ENCODE measurements at regions not wholly inside any gene's neighbourhood (a gene's known extent, or its start where the extent isn't known, plus 50 kb on each side); places are given as distances from the start of the nearest gene placed in this dataset.

DNA sequence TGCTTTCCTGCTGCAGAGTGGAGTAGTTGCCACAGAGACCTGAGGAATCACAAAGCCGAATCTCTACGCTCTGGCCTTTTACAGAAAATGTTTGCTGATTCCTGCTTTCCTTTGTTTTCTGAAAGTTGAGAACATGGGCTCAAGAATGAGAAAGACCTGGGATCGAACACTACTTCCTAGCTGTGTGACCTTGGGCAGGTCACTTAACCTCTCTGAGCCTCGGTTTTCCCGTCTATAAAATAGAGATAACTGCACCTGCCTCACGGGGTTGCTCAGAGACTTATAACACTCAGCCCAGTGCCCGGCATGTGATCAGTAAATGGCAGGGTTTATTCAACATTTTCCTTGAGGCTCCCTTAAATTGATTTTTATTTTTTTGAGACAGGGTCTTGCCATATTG, 70.9 kb upstream of the ALX4 start:
- no peak overlapping the region for H3K4me3 ChIP-seq (replicated peaks in 1 of 2; ENCODE audit: low read depth in 1 of 2, low read length in 2 of 2)
- H2AFZ ChIP-seq (ENCODE audit: low read depth, low read length, poor library complexity, severe bottlenecking) = no peak overlapping the region
- no peaks in the 10 kb centered on the region for H4K20me1 ChIP-seq (ENCODE audit: insufficient read depth)
- no peak for TF ChIP-seq YY1 (IDR thresholded peaks at IDR 0.05; ENCODE audit: extremely low read depth, insufficient replicate concordance, low read depth, low read length)
- TF ChIP-seq POLR2AphosphoS5 (IDR thresholded peaks at IDR 0.05; ENCODE audit: low read depth, low read length) = no peak
- no peak for TF ChIP-seq TCF7L2 (IDR thresholded peaks at IDR 0.05; ENCODE audit: borderline replicate concordance, extremely low read depth, insufficient read depth, insufficient read length)
- TF ChIP-seq FOSL1 (IDR thresholded peaks at IDR 0.05; ENCODE audit: low read depth) = no peak
- TF ChIP-seq, protein P1, sequence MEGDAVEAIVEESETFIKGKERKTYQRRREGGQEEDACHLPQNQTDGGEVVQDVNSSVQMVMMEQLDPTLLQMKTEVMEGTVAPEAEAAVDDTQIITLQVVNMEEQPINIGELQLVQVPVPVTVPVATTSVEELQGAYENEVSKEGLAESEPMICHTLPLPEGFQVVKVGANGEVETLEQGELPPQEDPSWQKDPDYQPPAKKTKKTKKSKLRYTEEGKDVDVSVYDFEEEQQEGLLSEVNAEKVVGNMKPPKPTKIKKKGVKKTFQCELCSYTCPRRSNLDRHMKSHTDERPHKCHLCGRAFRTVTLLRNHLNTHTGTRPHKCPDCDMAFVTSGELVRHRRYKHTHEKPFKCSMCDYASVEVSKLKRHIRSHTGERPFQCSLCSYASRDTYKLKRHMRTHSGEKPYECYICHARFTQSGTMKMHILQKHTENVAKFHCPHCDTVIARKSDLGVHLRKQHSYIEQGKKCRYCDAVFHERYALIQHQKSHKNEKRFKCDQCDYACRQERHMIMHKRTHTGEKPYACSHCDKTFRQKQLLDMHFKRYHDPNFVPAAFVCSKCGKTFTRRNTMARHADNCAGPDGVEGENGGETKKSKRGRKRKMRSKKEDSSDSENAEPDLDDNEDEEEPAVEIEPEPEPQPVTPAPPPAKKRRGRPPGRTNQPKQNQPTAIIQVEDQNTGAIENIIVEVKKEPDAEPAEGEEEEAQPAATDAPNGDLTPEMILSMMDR (IDR thresholded peaks at IDR 0.05 in 2 of 3, conservative IDR thresholded peaks at IDR 0.05 in 1 of 3; ENCODE audit: borderline replicate concordance in 1 of 3, insufficient read depth in 1 of 3, low read depth in 2 of 3, low read length in 2 of 3) = no peak
- TF ChIP-seq, protein P2, sequence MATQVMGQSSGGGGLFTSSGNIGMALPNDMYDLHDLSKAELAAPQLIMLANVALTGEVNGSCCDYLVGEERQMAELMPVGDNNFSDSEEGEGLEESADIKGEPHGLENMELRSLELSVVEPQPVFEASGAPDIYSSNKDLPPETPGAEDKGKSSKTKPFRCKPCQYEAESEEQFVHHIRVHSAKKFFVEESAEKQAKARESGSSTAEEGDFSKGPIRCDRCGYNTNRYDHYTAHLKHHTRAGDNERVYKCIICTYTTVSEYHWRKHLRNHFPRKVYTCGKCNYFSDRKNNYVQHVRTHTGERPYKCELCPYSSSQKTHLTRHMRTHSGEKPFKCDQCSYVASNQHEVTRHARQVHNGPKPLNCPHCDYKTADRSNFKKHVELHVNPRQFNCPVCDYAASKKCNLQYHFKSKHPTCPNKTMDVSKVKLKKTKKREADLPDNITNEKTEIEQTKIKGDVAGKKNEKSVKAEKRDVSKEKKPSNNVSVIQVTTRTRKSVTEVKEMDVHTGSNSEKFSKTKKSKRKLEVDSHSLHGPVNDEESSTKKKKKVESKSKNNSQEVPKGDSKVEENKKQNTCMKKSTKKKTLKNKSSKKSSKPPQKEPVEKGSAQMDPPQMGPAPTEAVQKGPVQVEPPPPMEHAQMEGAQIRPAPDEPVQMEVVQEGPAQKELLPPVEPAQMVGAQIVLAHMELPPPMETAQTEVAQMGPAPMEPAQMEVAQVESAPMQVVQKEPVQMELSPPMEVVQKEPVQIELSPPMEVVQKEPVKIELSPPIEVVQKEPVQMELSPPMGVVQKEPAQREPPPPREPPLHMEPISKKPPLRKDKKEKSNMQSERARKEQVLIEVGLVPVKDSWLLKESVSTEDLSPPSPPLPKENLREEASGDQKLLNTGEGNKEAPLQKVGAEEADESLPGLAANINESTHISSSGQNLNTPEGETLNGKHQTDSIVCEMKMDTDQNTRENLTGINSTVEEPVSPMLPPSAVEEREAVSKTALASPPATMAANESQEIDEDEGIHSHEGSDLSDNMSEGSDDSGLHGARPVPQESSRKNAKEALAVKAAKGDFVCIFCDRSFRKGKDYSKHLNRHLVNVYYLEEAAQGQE (IDR thresholded peaks at IDR 0.05; ENCODE audit: low read depth) = no peak
- no peak for TF ChIP-seq ZFX (IDR thresholded peaks at IDR 0.05)
- TF ChIP-seq, protein P3, sequence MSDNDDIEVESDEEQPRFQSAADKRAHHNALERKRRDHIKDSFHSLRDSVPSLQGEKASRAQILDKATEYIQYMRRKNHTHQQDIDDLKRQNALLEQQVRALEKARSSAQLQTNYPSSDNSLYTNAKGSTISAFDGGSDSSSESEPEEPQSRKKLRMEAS (IDR thresholded peaks at IDR 0.05) = no peak
- no peak for TF ChIP-seq JUND (IDR thresholded peaks at IDR 0.05)
- TF ChIP-seq, protein P4, sequence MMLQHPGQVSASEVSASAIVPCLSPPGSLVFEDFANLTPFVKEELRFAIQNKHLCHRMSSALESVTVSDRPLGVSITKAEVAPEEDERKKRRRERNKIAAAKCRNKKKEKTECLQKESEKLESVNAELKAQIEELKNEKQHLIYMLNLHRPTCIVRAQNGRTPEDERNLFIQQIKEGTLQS (IDR thresholded peaks at IDR 0.05) = no peak
- TF ChIP-seq EGR1 (IDR thresholded peaks at IDR 0.05; ENCODE audit: low read depth) = no peak
- TF ChIP-seq EZH2phosphoT487 (IDR thresholded peaks at IDR 0.05; ENCODE audit: borderline replicate concordance) = no peak
- no peak overlapping the region for H3K9ac ChIP-seq (ENCODE audit: low read length)
- BruUV-seq (replicated peaks) = no TSS peak
- no peaks in the 10 kb centered on the region for H3K9me3 ChIP-seq (ENCODE audit: control insufficient read depth in 1 of 2, insufficient read depth in 1 of 2, low read depth in 1 of 2, low read length in 2 of 2)
- intact Hi-C loops (cut with micrococcal nuclease) = no loop called here
- no peak for ATAC-seq
- ChIA-PET RAD21 (ENCODE audit: low non-redundant PET in 1 of 2, low total read pairs in 2 of 2, uncharacterized antibody in 2 of 2, unreplicated experiment in 2 of 2) (no interaction called here), POLR2A (no interaction called here), CTCF (no interaction called here)
- H3K36me3 ChIP-seq (ENCODE audit: control insufficient read depth in 1 of 2, insufficient read depth in 2 of 2, low read length in 2 of 2) = no peaks in the 10 kb centered on the region
- no peak for DNase-seq (ENCODE audit: low read depth, low spot score)
- no peaks in the 10 kb centered on the region for H3K79me2 ChIP-seq (ENCODE audit: insufficient read depth, low read length)
- no peaks in the 10 kb centered on the region for H3K4me1 ChIP-seq (ENCODE audit: control insufficient read depth in 1 of 2, insufficient read depth in 2 of 2, low read length in 2 of 2)
- no peak overlapping the region for H3K27ac ChIP-seq (ENCODE audit: low read depth, low read length)
- no peaks in the 10 kb centered on the region for H3K9me2 ChIP-seq (ENCODE audit: insufficient read depth)
- H3K4me2 ChIP-seq (ENCODE audit: low read length) = no peak overlapping the region
- peaks cover 13% of the 10 kb centered on the region; the same call in 1 of the 2 replicates for H3K27me3 ChIP-seq (ENCODE audit: insufficient read depth, low read length)

Measured in HCT116 (cell line).